HCT116 (cell line): ENCODE measurements at regions not wholly inside any gene's neighbourhood (a gene's known extent, or its start where the extent isn't known, plus 50 kb on each side); places are given as distances from the start of the nearest gene placed in this dataset.

Source experiments
- ATAC-seq: fragments of 200-7000 bp; cut with Tn5 transposase; 2 replicates; pipeline ENCODE4 v1.9.1; 2020; ENCODE audit warnings: mild to moderate bottlenecking, moderate library complexity
- BruUV-seq: library from RNA; stranded (reverse); fragments of 400-500 nt; replicated peaks from 2 replicates; lab custom pipeline; 2021; lab: Mats Ljungman, UMichigan
- CTCF ChIA-PET: fragments of 300-600 bp; sonication (Branson Sonifier 250); formaldehyde crosslinking; loops from one replicate; lab custom pipeline; 2021; ENCODE audit warnings: antibody characterized with exemption; lab: Charles Lee
- POLR2A ChIA-PET: fragments of 300-600, 350-600 bp; sonication (Branson Sonifier 250); formaldehyde crosslinking; loops from one replicate; lab custom pipeline; 2021; ENCODE audit warnings: antibody characterized with exemption; lab: Charles Lee
- RAD21 ChIA-PET, 2 experiments: fragments of 300-600 bp; sonication (Branson Sonifier 250); formaldehyde crosslinking; loops; one replicate each; lab custom pipeline; 2023; ENCODE audit warnings: low total read pairs in 2 of 2; ENCODE audit not compliant: uncharacterized antibody in 2 of 2, unreplicated experiment in 2 of 2, low non-redundant PET in 1 of 2; lab: Charles Lee
- DNase-seq: peaks from one replicate; pipeline ENCODE4 v3.0.0-alpha.2; 2010; ENCODE audit warnings: low read depth, low spot score
- H2AFZ ChIP-seq: fragments of 200-600 bp; shearing (Covaris generic), sonication (generic); 2 replicates; pipeline ENCODE4 v1.6.1; 2017; ENCODE audit warnings: low read depth, mixed run types, mixed read lengths, antibody characterized with exemption, low read length; ENCODE audit not compliant: poor library complexity, severe bottlenecking
- H3K27ac ChIP-seq: 2 replicates; pipeline ENCODE4 v1.5.1; 2012; ENCODE audit warnings: low read depth, low read length
- H3K27me3 ChIP-seq: fragments of 200-600 bp; sonication (generic); 2 replicates; pipeline ENCODE4 v1.6.1; 2016; ENCODE audit warnings: mixed run types, low read length, mixed read lengths; ENCODE audit not compliant: insufficient read depth
- H3K36me3 ChIP-seq, 2 experiments: fragments of 200-500 bp in 1 of 2; fragments of 200-600 bp in 1 of 2; sonication (Bioruptor generic) in 1 of 2; sonication (generic) in 1 of 2; 2 replicates each; pipeline versions ENCODE4 v1.5.1 to v1.6.1; 2014 to 2016; ENCODE audit warnings: low read length in 2 of 2, inconsistent platforms in 1 of 2, mixed read lengths in 1 of 2, mixed run types in 1 of 2; ENCODE audit not compliant: insufficient read depth in 2 of 2, control insufficient read depth in 1 of 2
- H3K4me1 ChIP-seq, 2 experiments: fragments of 200-600 bp in 1 of 2; sonication (generic) in 1 of 2; 2 replicates each; pipeline versions ENCODE4 v1.5.1 to v1.6.1; 2012 to 2017; ENCODE audit warnings: low read length in 2 of 2, inconsistent platforms in 1 of 2, mild to moderate bottlenecking in 1 of 2, mixed read lengths in 1 of 2, mixed run types in 1 of 2, moderate library complexity in 1 of 2; ENCODE audit not compliant: insufficient read depth in 2 of 2, control insufficient read depth in 1 of 2
- H3K4me2 ChIP-seq: fragments of 200-600 bp; sonication (generic); 2 replicates; pipeline ENCODE4 v1.6.1; 2017; ENCODE audit warnings: mixed run types, low read length, mixed read lengths
- H3K4me3 ChIP-seq, 2 experiments: fragments of 200-600 bp in 1 of 2; sonication (generic) in 1 of 2; replicated peaks in 1 of 2; 2 replicates each; pipeline ENCODE4 v1.5.1; 2011 to 2016; ENCODE audit warnings: low read length in 2 of 2, control low read depth in 1 of 2, low read depth in 1 of 2, mild to moderate bottlenecking in 1 of 2, mixed read lengths in 1 of 2, mixed run types in 1 of 2
- H3K79me2 ChIP-seq: fragments of 200-600 bp; sonication (generic); 2 replicates; pipeline ENCODE4 v1.6.1; 2017; ENCODE audit warnings: mild to moderate bottlenecking, mixed run types, low read length, moderate library complexity, mixed read lengths; ENCODE audit not compliant: insufficient read depth
- H3K9ac ChIP-seq: fragments of 200-600 bp; sonication (generic); 2 replicates; pipeline ENCODE4 v1.6.1; 2016; ENCODE audit warnings: low read length, mixed read lengths
- H3K9me2 ChIP-seq: fragments of 200-600 bp; sonication (generic), shearing (Covaris generic); 2 replicates; pipeline ENCODE4 v1.6.1; 2017; ENCODE audit warnings: mixed run types, mild to moderate bottlenecking, moderate library complexity; ENCODE audit not compliant: insufficient read depth
- H3K9me3 ChIP-seq, 2 experiments: fragments of 200-500 bp in 1 of 2; fragments of 200-600 bp in 1 of 2; sonication (Bioruptor generic) in 1 of 2; sonication (generic) in 1 of 2; 2 replicates each; pipeline ENCODE4 v1.6.1; 2014 to 2017; ENCODE audit warnings: low read length in 2 of 2, mixed read lengths in 2 of 2, inconsistent platforms in 1 of 2, low read depth in 1 of 2, mild to moderate bottlenecking in 1 of 2, mixed run types in 1 of 2, moderate library complexity in 1 of 2; ENCODE audit not compliant: control insufficient read depth in 1 of 2, insufficient read depth in 1 of 2
- H4K20me1 ChIP-seq: fragments of 200-600 bp; sonication (generic), shearing (Covaris generic); 2 replicates; pipeline ENCODE4 v1.6.1; 2017; ENCODE audit warnings: mixed run types, mild to moderate bottlenecking, moderate library complexity; ENCODE audit not compliant: insufficient read depth
- CBX3 ChIP-seq: IDR thresholded peaks from 2 replicates; pipeline ENCODE4 v1.6.1; 2012; ENCODE audit warnings: low read depth
- ELF1 ChIP-seq: IDR thresholded peaks from 2 replicates; pipeline ENCODE4 v1.6.1; 2012; ENCODE audit warnings: low read depth, borderline replicate concordance
- FOSL1 ChIP-seq: IDR thresholded peaks from 2 replicates; pipeline ENCODE4 v1.6.1; 2012; ENCODE audit warnings: low read depth
- POLR2A ChIP-seq: IDR thresholded peaks from 2 replicates; pipeline ENCODE4 v1.7.0; 2011; ENCODE audit warnings: borderline replicate concordance; ENCODE audit not compliant: insufficient read depth, insufficient read length; ENCODE audit errors: extremely low read depth
- POLR2AphosphoS5 ChIP-seq: IDR thresholded peaks from 2 replicates; pipeline ENCODE4 v1.6.1; 2011; ENCODE audit warnings: mild to moderate bottlenecking, low read depth, low read length, moderate library complexity
- SP1 ChIP-seq: IDR thresholded peaks from 2 replicates; pipeline ENCODE4 v1.6.1; 2012; ENCODE audit warnings: low read depth
- ZFX ChIP-seq: fragments of 450-650 bp; IDR thresholded peaks from 2 replicates; pipeline ENCODE4 v1.6.1; 2017
- ZNF274 ChIP-seq: fragments of 200-500 bp; sonication (Bioruptor generic); IDR thresholded peaks from 2 replicates; pipeline ENCODE4 v1.6.1; 2014; ENCODE audit warnings: mild to moderate bottlenecking, low read depth, low read length, inconsistent platforms
- intact Hi-C: fragments of 100-400 bp; cut with micrococcal nuclease; formaldehyde crosslinking; loops from 2 replicates; pipeline ENCODE4 v1.10.0; 2022
- TF ChIP-seq, protein P1 (sequence below), 3 experiments: fragments of 200-600 bp in 1 of 3; sonication (generic) in 1 of 3; IDR thresholded peaks in 2 of 3; conservative IDR thresholded peaks in 1 of 3; 2 replicates each; pipeline ENCODE4 v1.5.1; 2012 to 2017; ENCODE audit warnings: low read depth in 2 of 3, low read length in 2 of 3, antibody characterized with exemption in 1 of 3, borderline replicate concordance in 1 of 3, control low read depth in 1 of 3, mild to moderate bottlenecking in 1 of 3, mixed read lengths in 1 of 3, mixed run types in 1 of 3, moderate library complexity in 1 of 3; ENCODE audit not compliant: insufficient read depth in 1 of 3

DNA sequence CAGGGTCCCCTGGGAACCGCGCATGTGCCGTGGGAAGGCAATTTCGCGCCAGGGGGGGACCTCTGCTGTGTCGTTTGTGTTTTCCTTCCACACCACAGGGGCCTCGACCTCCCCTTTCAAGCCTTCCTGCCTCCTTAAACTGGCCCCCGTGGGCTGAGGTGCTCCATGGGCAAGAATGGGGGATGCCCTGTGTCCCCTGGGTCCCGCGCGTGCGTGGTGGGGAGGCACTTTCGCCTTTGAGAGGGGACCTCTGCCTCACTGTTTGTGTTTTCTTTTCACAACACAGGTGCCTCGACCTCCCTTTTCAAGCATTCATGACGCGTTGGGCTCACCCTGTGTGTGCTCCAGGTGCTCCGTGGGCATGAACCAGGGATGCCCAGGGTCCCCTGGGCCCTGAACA is 348.8 kb downstream of the ALG10 start:
- Histone ChIP-seq H3K9me2 (no peaks in the 10 kb centered on the region), H3K36me3 (no peaks in the 10 kb centered on the region), H3K9ac (no peak overlapping the region), H3K4me1 (no peaks in the 10 kb centered on the region), H2AFZ (no peak overlapping the region), H3K27me3 (no peaks in the 10 kb centered on the region), H3K79me2 (no peaks in the 10 kb centered on the region), H4K20me1 (no peaks in the 10 kb centered on the region), H3K27ac (no peak overlapping the region), H3K4me2 (no peak overlapping the region), H3K9me3 (no peaks in the 10 kb centered on the region), H3K4me3 (no peak overlapping the region)
- no peak for ATAC-seq
- no peak for DNase-seq
- ChIA-PET RAD21 (no interaction called here), POLR2A (no interaction called here), CTCF (no interaction called here)
- intact Hi-C loops = no loop called here
- TF ChIP-seq CBX3 (no peak), ELF1 (no peak), POLR2AphosphoS5 (no peak), POLR2A (no peak), SP1 (no peak), ZNF274 (no peak), FOSL1 (no peak), ZFX (no peak)
- no TSS peak for BruUV-seq

- H2AFZ ChIP-seq = no peak overlapping the region
- TF ChIP-seq, protein P1, sequence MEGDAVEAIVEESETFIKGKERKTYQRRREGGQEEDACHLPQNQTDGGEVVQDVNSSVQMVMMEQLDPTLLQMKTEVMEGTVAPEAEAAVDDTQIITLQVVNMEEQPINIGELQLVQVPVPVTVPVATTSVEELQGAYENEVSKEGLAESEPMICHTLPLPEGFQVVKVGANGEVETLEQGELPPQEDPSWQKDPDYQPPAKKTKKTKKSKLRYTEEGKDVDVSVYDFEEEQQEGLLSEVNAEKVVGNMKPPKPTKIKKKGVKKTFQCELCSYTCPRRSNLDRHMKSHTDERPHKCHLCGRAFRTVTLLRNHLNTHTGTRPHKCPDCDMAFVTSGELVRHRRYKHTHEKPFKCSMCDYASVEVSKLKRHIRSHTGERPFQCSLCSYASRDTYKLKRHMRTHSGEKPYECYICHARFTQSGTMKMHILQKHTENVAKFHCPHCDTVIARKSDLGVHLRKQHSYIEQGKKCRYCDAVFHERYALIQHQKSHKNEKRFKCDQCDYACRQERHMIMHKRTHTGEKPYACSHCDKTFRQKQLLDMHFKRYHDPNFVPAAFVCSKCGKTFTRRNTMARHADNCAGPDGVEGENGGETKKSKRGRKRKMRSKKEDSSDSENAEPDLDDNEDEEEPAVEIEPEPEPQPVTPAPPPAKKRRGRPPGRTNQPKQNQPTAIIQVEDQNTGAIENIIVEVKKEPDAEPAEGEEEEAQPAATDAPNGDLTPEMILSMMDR (IDR thresholded peaks at IDR 0.05 in 2 of 3, conservative IDR thresholded peaks at IDR 0.05 in 1 of 3; ENCODE audit: borderline replicate concordance in 1 of 3, insufficient read depth in 1 of 3, low read depth in 2 of 3, low read length in 2 of 3) = no peak
- no peak for TF ChIP-seq POLR2AphosphoS5
- TF ChIP-seq, all 23 proteins: peak for 0
- no peak overlapping the region for H3K27ac ChIP-seq
- no peaks in the 10 kb centered on the region for H3K4me1 ChIP-seq
- RAD21 ChIA-PET = no interaction called here
- no peaks in the 10 kb centered on the region for H3K36me3 ChIP-seq
- no peaks in the 10 kb centered on the region for H3K9me3 ChIP-seq
- H3K9ac ChIP-seq = no peak overlapping the region
- POLR2A ChIA-PET = no interaction called here
- BruUV-seq = no TSS peak
- ATAC-seq = no peak
- intact Hi-C loops = no loop called here
- H3K9me2 ChIP-seq = no peaks in the 10 kb centered on the region
- CTCF ChIA-PET = no interaction called here
- no peak for DNase-seq
- no peaks in the 10 kb centered on the region for H4K20me1 ChIP-seq
- no peak overlapping the region for H3K4me2 ChIP-seq
- H3K4me3 ChIP-seq = no peak overlapping the region
- no peaks in the 10 kb centered on the region for H3K79me2 ChIP-seq
- H3K27me3 ChIP-seq = no peaks in the 10 kb centered on the region
These were observed 349.7 kb downstream of the ALG10 start for GRCh38 chr12:34372003-34372402.
